Lower leg skin (tissue), 4 donors: ENCODE measurements at regions not wholly inside any gene's neighbourhood (a gene's known extent, or its start where the extent isn't known, plus 50 kb on each side); places are given as distances from the start of the nearest gene placed in this dataset.
A peak's percentile ranks its signal among the peaks of the same experiment; 100 is the strongest.
"Not testable (repeated sequence)": the region's sequence is repeated elsewhere in the genome, so short reads cannot be mapped to it uniquely, and the experiment has no call there.

Experiments used
- DNase-seq, 2 donors: peaks; one replicate each; pipeline ENCODE4 v3.0.0-alpha.2; 2019; ENCODE audit warnings: low spot score in 2 of 2
- H3K4me3 ChIP-seq: fragments of 200-600 bp; sonication (generic); 2 replicates; pipeline ENCODE4 v1.5.1; 2017; ENCODE audit warnings: mild to moderate bottlenecking, low read depth; ENCODE audit not compliant: poor library complexity, severe bottlenecking
- CTCF ChIP-seq, 3 donors: fragments of 450-650 bp; IDR thresholded peaks; one replicate each; pipeline ENCODE4 v1.5.1; 2016; ENCODE audit warnings: antibody characterized with exemption in 3 of 3, mild to moderate bottlenecking in 3 of 3, moderate library complexity in 2 of 3
- POLR2A ChIP-seq, 2 donors: fragments of 450-650 bp; IDR thresholded peaks; one replicate each; pipeline ENCODE4 v1.6.1; 2016 to 2017; ENCODE audit warnings: antibody characterized with exemption in 2 of 2, mild to moderate bottlenecking in 1 of 2, moderate library complexity in 1 of 2
- whole genome bisulfite sequencing, 2 donors: methylation state at CpG; one replicate each; pipeline ENCODE4 v1.1.5; 2018; 5-methylcytosine and 5-hydroxymethylcytosine counted together
- intact Hi-C: fragments of 100-400 bp; cut with DNase I; formaldehyde crosslinking; loops from one replicate; pipeline ENCODE4 v1.15.0; 2023; ENCODE audit warnings: low total_unique reads

GRCh38 chr12:31896514-31897039 lies 62.6 kb upstream of the RESF1 start:
- H3K4me3 ChIP-seq: no peak overlapping the region
- WGBS, 2 donors: 51 to 59% methylated on average over 6 of the region's 6 CpGs
- intact Hi-C loops: no loop called here
- DNase-seq: peak in 1 of 2 donors; percentile 85
- TF ChIP-seq POLR2A (IDR thresholded peaks at IDR 0.05) (no peak), CTCF (IDR thresholded peaks at IDR 0.05) (no peak)

- intact Hi-C loops: no loop called here
- 92 to 95% methylated on average over 8 of the region's 8 CpGs for WGBS, 2 donors
- no peak overlapping the region for H3K4me3 ChIP-seq
- DNase-seq: no peak
- TF ChIP-seq CTCF (IDR thresholded peaks at IDR 0.05): no peak
- TF ChIP-seq POLR2A (IDR thresholded peaks at IDR 0.05): no peak
Observed at GRCh38 chr12:31895449-31896150, 63.6 kb upstream of the RESF1 start.

GRCh38 chr12:31890295-31891285 lies 68.6 kb upstream of the RESF1 start:
- intact Hi-C loops: no loop called here
- no peak overlapping the region for H3K4me3 ChIP-seq
- 85 to 86% methylated on average over 8 of the region's 8 CpGs for WGBS, 2 donors
- DNase-seq: peak in 1 of 2 donors; percentile 20
- TF ChIP-seq CTCF (IDR thresholded peaks at IDR 0.05) (no peak), POLR2A (IDR thresholded peaks at IDR 0.05) (no peak)

GRCh38 chr12:31887109-31887811 lies 72.0 kb upstream of the RESF1 start:
- TF ChIP-seq CTCF (IDR thresholded peaks at IDR 0.05) (no peak), POLR2A (IDR thresholded peaks at IDR 0.05) (no peak)
- no peak overlapping the region for H3K4me3 ChIP-seq
- intact Hi-C loops: no loop called here
- peak in 1 of 2 donors; percentile 36 for DNase-seq
- 76% methylated on average over 2 of the region's 2 CpGs for WGBS, 2 donors

- WGBS, 2 donors: 89 to 92% methylated on average over 6 of the region's 6 CpGs
- intact Hi-C loops: not testable (repeated sequence)
Observed at GRCh38 chr12:31882682-31883081, 76.5 kb upstream of the RESF1 start.

More at GRCh38 chr12:31882682-31883081, 76.5 kb upstream of the RESF1 start:
- H3K4me3 ChIP-seq, DNase-seq: not testable (repeated sequence)
